NCI-H748 (cell line): ENCODE measurements at regions not wholly inside any gene's neighbourhood (a gene's known extent, or its start where the extent isn't known, plus 50 kb on each side); places are given as distances from the start of the nearest gene placed in this dataset.
"Not testable (repeated sequence)": the region's sequence is repeated elsewhere in the genome, so short reads cannot be mapped to it uniquely, and the experiment has no call there.

Experiments used
- DNase-seq: peaks from one replicate; lab custom pipeline; 2025; ENCODE audit not compliant: unreplicated experiment; lab: John Stamatoyannopoulos, UW

GRCh38 chr4:117014236-117014635, 71.1 kb downstream of the TRAM1L1 start:
- no peak for DNase-seq

- DNase-seq, result no peak
Observed at GRCh38 chr4:117010671-117011070, 74.7 kb downstream of the TRAM1L1 start.

- DNase-seq, result no peak
Observed at GRCh38 chr4:117001077-117001476, 84.3 kb downstream of the TRAM1L1 start.

GRCh38 chr4:116982656-116983055, 102.7 kb downstream of the TRAM1L1 start:
- DNase-seq, result no peak

- DNase-seq, result not testable (repeated sequence)
Observed at GRCh38 chr4:116980436-116980835, 104.9 kb downstream of the TRAM1L1 start.

- no peak for DNase-seq
Observed at GRCh38 chr4:116959045-116959444, 126.3 kb downstream of the TRAM1L1 start.

- DNase-seq, result no peak
Observed at GRCh38 chr4:116953947-116954346, 131.4 kb downstream of the TRAM1L1 start.

GRCh38 chr4:116952530-116953136, 132.7 kb downstream of the TRAM1L1 start:
- no peak for DNase-seq

- DNase-seq, result no peak
Observed at GRCh38 chr4:116949856-116950255, 135.5 kb downstream of the TRAM1L1 start.

GRCh38 chr4:116942315-116942714, 143.1 kb downstream of the TRAM1L1 start:
- DNase-seq, result no peak

GRCh38 chr4:116930329-116930728, 155.0 kb downstream of the TRAM1L1 start:
- DNase-seq, result no peak

GRCh38 chr4:116926631-116927295, 158.6 kb downstream of the TRAM1L1 start:
- peak; percentile 2 for DNase-seq

GRCh38 chr4:116925900-116926457, 159.4 kb downstream of the TRAM1L1 start:
- DNase-seq, result no peak

- no peak for DNase-seq
Observed at GRCh38 chr4:116923389-116923788, 162.0 kb downstream of the TRAM1L1 start.

GRCh38 chr4:116913451-116913850, 171.9 kb downstream of the TRAM1L1 start:
- no peak for DNase-seq

- no peak for DNase-seq
Observed at GRCh38 chr4:116906758-116907157, 178.6 kb downstream of the TRAM1L1 start.

- no peak for DNase-seq
Observed at GRCh38 chr4:116899561-116899960, 185.8 kb downstream of the TRAM1L1 start.

GRCh38 chr4:116885579-116885978, 199.8 kb downstream of the TRAM1L1 start:
- no peak for DNase-seq

- no peak for DNase-seq
Observed at GRCh38 chr4:116882503-116882902, 202.9 kb downstream of the TRAM1L1 start.

GRCh38 chr4:116881077-116881476, 204.3 kb downstream of the TRAM1L1 start:
- DNase-seq, result no peak

- no peak for DNase-seq
Observed at GRCh38 chr4:116880625-116881024, 204.8 kb downstream of the TRAM1L1 start.

- DNase-seq, result no peak
Observed at GRCh38 chr4:116878280-116878679, 207.1 kb downstream of the TRAM1L1 start.

GRCh38 chr4:116877069-116877468, 208.3 kb downstream of the TRAM1L1 start:
- DNase-seq, result no peak
